ENCODE measurements at regions not wholly inside any gene's neighbourhood (a gene's known extent, or its start where the extent isn't known, plus 50 kb on each side); places are given as distances from the start of the nearest gene placed in this dataset.

GRCh38 chr22:22035203-22035602, 52.6 kb upstream of the TOP3B start:
- Mint-ChIP-seq H3K27me3 (peaks cover 20% of the 10 kb centered on the region), H3K36me3 (no peaks in the 10 kb centered on the region), H3K4me1 (ENCODE audit: unreplicated experiment) (no peaks in the 10 kb centered on the region), H3K9me3 (no peaks in the 10 kb centered on the region), H3K4me3 (no peak overlapping the region), H3K27ac (no peak overlapping the region)
- DNase-seq (ENCODE audit: extremely low spot score, unreplicated experiment), result no peak
- TF ChIP-seq CTCF (conservative IDR thresholded peaks at IDR 0.05), result no peak

GRCh38 chr22:22034469-22035132, 52.0 kb upstream of the TOP3B start:
- no peak overlapping the region for H3K4me3 Mint-ChIP-seq
- no peaks in the 10 kb centered on the region for H3K9me3 Mint-ChIP-seq
- H3K4me1 Mint-ChIP-seq (ENCODE audit: unreplicated experiment), result no peaks in the 10 kb centered on the region
- DNase-seq (ENCODE audit: extremely low spot score, unreplicated experiment), result no peak
- TF ChIP-seq CTCF (conservative IDR thresholded peaks at IDR 0.05), result no peak
- peaks cover 20% of the 10 kb centered on the region for H3K27me3 Mint-ChIP-seq
- no peaks in the 10 kb centered on the region for H3K36me3 Mint-ChIP-seq
- H3K27ac Mint-ChIP-seq, result no peak overlapping the region

- no peak for DNase-seq (ENCODE audit: extremely low spot score, unreplicated experiment)
- peaks cover 20% of the 10 kb centered on the region for H3K27me3 Mint-ChIP-seq
- H3K9me3 Mint-ChIP-seq, result no peaks in the 10 kb centered on the region
- H3K4me1 Mint-ChIP-seq (ENCODE audit: unreplicated experiment), result no peaks in the 10 kb centered on the region
- no peak overlapping the region for H3K4me3 Mint-ChIP-seq
- no peaks in the 10 kb centered on the region for H3K36me3 Mint-ChIP-seq
- TF ChIP-seq CTCF (conservative IDR thresholded peaks at IDR 0.05), result no peak
- H3K27ac Mint-ChIP-seq, result no peak overlapping the region
Observed at GRCh38 chr22:22033803-22034468, 51.3 kb upstream of the TOP3B start.

GRCh38 chr22:22032906-22033802, 50.6 kb upstream of the TOP3B start:
- Mint-ChIP-seq H3K9me3 (no peaks in the 10 kb centered on the region), H3K27ac (no peak overlapping the region), H3K4me1 (ENCODE audit: unreplicated experiment) (no peaks in the 10 kb centered on the region), H3K36me3 (no peaks in the 10 kb centered on the region), H3K27me3 (peaks cover 20% of the 10 kb centered on the region), H3K4me3 (no peak overlapping the region)
- no peak for DNase-seq (ENCODE audit: extremely low spot score, unreplicated experiment)
- no peak for TF ChIP-seq CTCF (conservative IDR thresholded peaks at IDR 0.05)

- Mint-ChIP-seq H3K27ac (no peak overlapping the region), H3K4me3 (no peak overlapping the region), H3K4me1 (ENCODE audit: unreplicated experiment) (no peaks in the 10 kb centered on the region), H3K36me3 (no peaks in the 10 kb centered on the region), H3K27me3 (peaks cover 20% of the 10 kb centered on the region), H3K9me3 (no peaks in the 10 kb centered on the region)
- DNase-seq (ENCODE audit: extremely low spot score, unreplicated experiment), result no peak
- TF ChIP-seq CTCF (conservative IDR thresholded peaks at IDR 0.05), result no peak
Observed at GRCh38 chr22:22032099-22032905, 49.7 kb upstream of the TOP3B start.

Data from type B pancreatic cell (in vitro differentiated cells).